ENCODE measurements at regions not wholly inside any gene's neighbourhood (a gene's known extent, or its start where the extent isn't known, plus 50 kb on each side); places are given as distances from the start of the nearest gene placed in this dataset.

GRCh38 chr16:13528691-13529090, 391.3 kb upstream of the ERCC4 start:
- TF ChIP-seq CTCF (IDR thresholded peaks at IDR 0.05) (no peak), ZFX (IDR thresholded peaks at IDR 0.05; ENCODE audit: borderline replicate concordance) (no peak)
- no peak overlapping the region for H3K27ac ChIP-seq

- no peak overlapping the region for H3K27ac ChIP-seq
- TF ChIP-seq ZFX (IDR thresholded peaks at IDR 0.05; ENCODE audit: borderline replicate concordance) (no peak), CTCF (IDR thresholded peaks at IDR 0.05) (no peak)
Observed at GRCh38 chr16:13529193-13529982, 390.6 kb upstream of the ERCC4 start.

- no peak overlapping the region for H3K27ac ChIP-seq
- no peak for TF ChIP-seq CTCF (IDR thresholded peaks at IDR 0.05)
- no peak for TF ChIP-seq ZFX (IDR thresholded peaks at IDR 0.05; ENCODE audit: borderline replicate concordance)
Observed at GRCh38 chr16:13540771-13541170, 379.2 kb upstream of the ERCC4 start.

GRCh38 chr16:13542284-13542683, 377.7 kb upstream of the ERCC4 start:
- no peak overlapping the region for H3K27ac ChIP-seq
- no peak for TF ChIP-seq CTCF (IDR thresholded peaks at IDR 0.05)
- no peak for TF ChIP-seq ZFX (IDR thresholded peaks at IDR 0.05; ENCODE audit: borderline replicate concordance)

DNA sequence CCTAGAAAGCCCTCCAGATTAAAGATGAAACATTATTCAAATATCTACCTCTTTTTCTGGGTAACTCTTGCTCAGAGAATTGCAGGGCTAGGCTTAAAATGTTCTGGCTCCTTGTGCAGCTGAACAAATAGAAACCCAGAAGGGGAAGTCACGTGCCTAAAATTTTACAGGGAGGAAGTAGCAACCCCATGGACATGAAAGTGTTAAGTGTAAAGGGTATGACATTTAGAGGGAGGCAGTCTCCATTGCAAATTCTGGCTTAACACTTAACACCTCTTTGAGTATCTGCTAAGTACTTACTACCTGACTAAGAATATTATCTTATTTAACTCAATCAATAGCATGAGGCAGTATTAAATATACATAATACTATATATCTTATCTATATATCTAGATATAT, 376.1 kb upstream of the ERCC4 start:
- no peak overlapping the region for H3K27ac ChIP-seq
- no peak for TF ChIP-seq ZFX (IDR thresholded peaks at IDR 0.05; ENCODE audit: borderline replicate concordance)
- TF ChIP-seq CTCF (IDR thresholded peaks at IDR 0.05): no peak

DNA sequence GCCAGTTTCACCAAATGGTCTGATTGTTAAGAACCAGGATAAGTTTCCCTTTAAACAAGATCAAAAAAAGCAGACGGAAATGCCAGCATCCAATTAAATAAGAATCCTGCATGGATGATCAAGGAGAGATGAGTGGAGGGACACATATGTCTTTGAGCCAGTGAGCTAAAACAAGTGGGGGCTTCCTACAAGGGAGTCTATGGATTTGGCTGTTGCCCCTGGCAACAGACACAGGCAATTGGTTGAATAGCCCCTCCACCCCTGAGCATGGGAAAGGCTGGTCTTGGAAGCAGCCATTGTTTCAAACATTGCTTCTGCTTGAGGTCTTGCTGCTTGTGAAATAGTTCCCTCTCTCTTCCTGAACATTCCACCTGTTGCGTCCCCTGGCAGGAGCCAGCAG, 374.7 kb upstream of the ERCC4 start:
- no peak for TF ChIP-seq ZFX (IDR thresholded peaks at IDR 0.05; ENCODE audit: borderline replicate concordance)
- no peak for TF ChIP-seq CTCF (IDR thresholded peaks at IDR 0.05)
- H3K27ac ChIP-seq: no peak overlapping the region

- no peak for TF ChIP-seq ZFX (IDR thresholded peaks at IDR 0.05; ENCODE audit: borderline replicate concordance)
- no peak for TF ChIP-seq CTCF (IDR thresholded peaks at IDR 0.05)
- no peak overlapping the region for H3K27ac ChIP-seq
Observed at GRCh38 chr16:13550254-13550653, 369.7 kb upstream of the ERCC4 start.

Measured in 22Rv1 (cell line).